ENCODE measurements at regions not wholly inside any gene's neighbourhood (a gene's known extent, or its start where the extent isn't known, plus 50 kb on each side); places are given as distances from the start of the nearest gene placed in this dataset.

- Histone ChIP-seq H3K27ac (no peak overlapping the region), H3K27me3 (peaks cover 20% of the 10 kb centered on the region), H3K9me3 (peaks cover 10% of the 10 kb centered on the region), H3K4me1 (ENCODE audit: control insufficient read depth in 1 of 2, insufficient read depth in 1 of 2, low read depth in 1 of 2, low read length in 1 of 2) (peaks cover 40 to 45% of the 10 kb centered on the region in 2 experiments), H3K4me3 (ENCODE audit: low read depth in 1 of 2, low read length in 1 of 2) (no peak overlapping the region), H3K36me3 (no peaks in the 10 kb centered on the region)
- no peak for TF ChIP-seq CTCF (IDR thresholded peaks at IDR 0.05)
Measured at GRCh38 chr6:26220145-26220970, 133.1 kb downstream of the HFE start.

GRCh38 chr6:26221186-26221585, 134.0 kb downstream of the HFE start:
- no peak for TF ChIP-seq CTCF (IDR thresholded peaks at IDR 0.05)
- H3K27ac ChIP-seq = no peak overlapping the region
- peaks cover 32 to 37% of the 10 kb centered on the region in 2 experiments for H3K4me1 ChIP-seq (ENCODE audit: control insufficient read depth in 1 of 2, insufficient read depth in 1 of 2, low read depth in 1 of 2, low read length in 1 of 2)
- H3K27me3 ChIP-seq = peaks cover 20% of the 10 kb centered on the region
- H3K9me3 ChIP-seq = peaks cover 3% of the 10 kb centered on the region
- no peak overlapping the region for H3K4me3 ChIP-seq (ENCODE audit: low read depth in 1 of 2, low read length in 1 of 2)
- no peaks in the 10 kb centered on the region for H3K36me3 ChIP-seq

- H3K27me3 ChIP-seq = peaks cover 20% of the 10 kb centered on the region
- H3K4me1 ChIP-seq (ENCODE audit: control insufficient read depth in 1 of 2, insufficient read depth in 1 of 2, low read depth in 1 of 2, low read length in 1 of 2) = peaks cover 19 to 23% of the 10 kb centered on the region in 2 experiments
- no peak overlapping the region for H3K27ac ChIP-seq
- no peak for TF ChIP-seq CTCF (IDR thresholded peaks at IDR 0.05)
- H3K4me3 ChIP-seq (ENCODE audit: low read depth in 1 of 2, low read length in 1 of 2) = no peak overlapping the region
- H3K36me3 ChIP-seq = no peaks in the 10 kb centered on the region
- H3K9me3 ChIP-seq = no peaks in the 10 kb centered on the region
Measured at GRCh38 chr6:26222571-26222970, 135.3 kb downstream of the HFE start.

- peaks cover 13 to 19% of the 10 kb centered on the region in 2 experiments for H3K4me1 ChIP-seq (ENCODE audit: control insufficient read depth in 1 of 2, insufficient read depth in 1 of 2, low read depth in 1 of 2, low read length in 1 of 2)
- no peaks in the 10 kb centered on the region for H3K9me3 ChIP-seq
- peak overlapping the region; percentile 73 for H3K27ac ChIP-seq
- peaks cover 20% of the 10 kb centered on the region for H3K27me3 ChIP-seq
- peak overlapping the region; percentile 61 to 64 for H3K4me3 ChIP-seq (ENCODE audit: low read depth in 1 of 2, low read length in 1 of 2)
- H3K36me3 ChIP-seq = no peaks in the 10 kb centered on the region
- no peak for TF ChIP-seq CTCF (IDR thresholded peaks at IDR 0.05)
Measured at GRCh38 chr6:26223228-26223627, 136.0 kb downstream of the HFE start.

- H3K9me3 ChIP-seq = no peaks in the 10 kb centered on the region
- no peaks in the 10 kb centered on the region for H3K36me3 ChIP-seq
- H3K27ac ChIP-seq = peak overlapping the region; percentile 73
- peaks cover 20% of the 10 kb centered on the region for H3K27me3 ChIP-seq
- TF ChIP-seq CTCF (IDR thresholded peaks at IDR 0.05) = no peak
- peaks cover 13 to 21% of the 10 kb centered on the region in 2 experiments for H3K4me1 ChIP-seq (ENCODE audit: control insufficient read depth in 1 of 2, insufficient read depth in 1 of 2, low read depth in 1 of 2, low read length in 1 of 2)
- peak overlapping the region; percentile 61 to 64 for H3K4me3 ChIP-seq (ENCODE audit: low read depth in 1 of 2, low read length in 1 of 2)
Measured at GRCh38 chr6:26223650-26224546, 136.7 kb downstream of the HFE start.

Measured in neutrophil (primary cell).